Endothelial cell of umbilical vein (primary cell): ENCODE measurements at regions not wholly inside any gene's neighbourhood (a gene's known extent, or its start where the extent isn't known, plus 50 kb on each side); places are given as distances from the start of the nearest gene placed in this dataset.
A peak's percentile ranks its signal among the peaks of the same experiment; 100 is the strongest.

ENCODE experiments used
- EZH2 ChIP-seq: IDR thresholded peaks from 2 replicates; pipeline ENCODE4 v1.6.1; 2012; ENCODE audit warnings: borderline replicate concordance, low read depth, mild to moderate bottlenecking, moderate library complexity, low read length, inconsistent platforms; ENCODE audit not compliant: severe bottlenecking
- FOS ChIP-seq: IDR thresholded peaks from 2 replicates; pipeline ENCODE4 v1.6.1; 2011; ENCODE audit warnings: mild to moderate bottlenecking, low read length, moderate library complexity, borderline replicate concordance; ENCODE audit not compliant: insufficient read depth
- GATA2 ChIP-seq: IDR thresholded peaks from 2 replicates; pipeline ENCODE4 v1.7.0; 2011; ENCODE audit warnings: low read depth, mild to moderate bottlenecking, moderate library complexity, mixed read lengths, low read length; ENCODE audit not compliant: insufficient read length, insufficient read depth
- MYC ChIP-seq: IDR thresholded peaks from one replicate; pipeline ENCODE4 v1.6.1; 2011; ENCODE audit warnings: mild to moderate bottlenecking, low read depth, low read length
- POLR2A ChIP-seq: IDR thresholded peaks from 2 replicates; pipeline ENCODE4 v1.6.1; 2012; ENCODE audit warnings: low read depth, mild to moderate bottlenecking, control low read depth, low read length
- POLR2AphosphoS5 ChIP-seq: IDR thresholded peaks from 2 replicates; pipeline ENCODE4 v1.6.1; 2012; ENCODE audit warnings: low read depth, mild to moderate bottlenecking, control low read depth, low read length, moderate library complexity; ENCODE audit not compliant: insufficient read depth
- TF ChIP-seq, protein P1 (sequence below), 2 donors: IDR thresholded peaks; 1 replicate in 1 of 2; 2 replicates in 1 of 2; pipeline ENCODE4 v1.5.1; 2011; ENCODE audit warnings: low read length in 2 of 2, mild to moderate bottlenecking in 2 of 2, moderate library complexity in 2 of 2, control low read depth in 1 of 2, inconsistent platforms in 1 of 2, low read depth in 1 of 2; ENCODE audit not compliant: insufficient read depth in 1 of 2; ENCODE audit errors: extremely low read depth in 1 of 2
- TF ChIP-seq, protein P2 (sequence below): IDR thresholded peaks from 2 replicates; pipeline ENCODE4 v1.6.1; 2011; ENCODE audit not compliant: insufficient read depth, insufficient read length

DNA sequence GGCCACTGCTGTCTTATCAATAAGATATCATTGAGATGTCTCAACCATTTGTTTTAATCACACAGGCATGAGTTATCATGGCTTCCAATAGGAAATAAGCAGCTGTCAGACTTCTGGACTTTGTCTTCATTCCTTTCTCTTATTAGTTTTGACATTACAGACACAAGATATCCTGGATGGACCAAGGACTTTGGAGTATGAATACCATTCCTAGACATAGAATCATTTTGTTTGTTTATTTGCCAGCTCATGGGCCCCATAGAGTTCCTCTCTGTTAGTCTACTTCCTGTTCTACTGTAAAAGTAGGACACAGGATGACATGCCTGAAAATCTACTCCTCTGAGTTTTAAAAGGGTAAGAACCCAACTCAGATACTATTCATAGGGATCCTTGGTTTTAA, 77.7 kb upstream of the KCNJ16 start:
- TF ChIP-seq POLR2AphosphoS5 (no peak), MYC (no peak), POLR2A (no peak), GATA2 (no peak), EZH2 (no peak), FOS (peak; percentile 70)
- TF ChIP-seq, protein P1, sequence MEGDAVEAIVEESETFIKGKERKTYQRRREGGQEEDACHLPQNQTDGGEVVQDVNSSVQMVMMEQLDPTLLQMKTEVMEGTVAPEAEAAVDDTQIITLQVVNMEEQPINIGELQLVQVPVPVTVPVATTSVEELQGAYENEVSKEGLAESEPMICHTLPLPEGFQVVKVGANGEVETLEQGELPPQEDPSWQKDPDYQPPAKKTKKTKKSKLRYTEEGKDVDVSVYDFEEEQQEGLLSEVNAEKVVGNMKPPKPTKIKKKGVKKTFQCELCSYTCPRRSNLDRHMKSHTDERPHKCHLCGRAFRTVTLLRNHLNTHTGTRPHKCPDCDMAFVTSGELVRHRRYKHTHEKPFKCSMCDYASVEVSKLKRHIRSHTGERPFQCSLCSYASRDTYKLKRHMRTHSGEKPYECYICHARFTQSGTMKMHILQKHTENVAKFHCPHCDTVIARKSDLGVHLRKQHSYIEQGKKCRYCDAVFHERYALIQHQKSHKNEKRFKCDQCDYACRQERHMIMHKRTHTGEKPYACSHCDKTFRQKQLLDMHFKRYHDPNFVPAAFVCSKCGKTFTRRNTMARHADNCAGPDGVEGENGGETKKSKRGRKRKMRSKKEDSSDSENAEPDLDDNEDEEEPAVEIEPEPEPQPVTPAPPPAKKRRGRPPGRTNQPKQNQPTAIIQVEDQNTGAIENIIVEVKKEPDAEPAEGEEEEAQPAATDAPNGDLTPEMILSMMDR (IDR thresholded peaks at IDR 0.05; ENCODE audit: extremely low read depth in 1 of 2, insufficient read depth in 1 of 2, low read depth in 1 of 2, low read length in 2 of 2): no peak
- TF ChIP-seq, protein P2, sequence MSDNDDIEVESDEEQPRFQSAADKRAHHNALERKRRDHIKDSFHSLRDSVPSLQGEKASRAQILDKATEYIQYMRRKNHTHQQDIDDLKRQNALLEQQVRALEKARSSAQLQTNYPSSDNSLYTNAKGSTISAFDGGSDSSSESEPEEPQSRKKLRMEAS: no peak
